Stimulated activated effector memory CD8-positive, alpha-beta T cell treated with anti-CD3 and anti-CD28 coated beads, Interleukin-12 subunit alpha, Interleukin-12 subunit beta, amount 100 ng/mL, for 72 hours (primary cell): ENCODE measurements at regions not wholly inside any gene's neighbourhood (a gene's known extent, or its start where the extent isn't known, plus 50 kb on each side); places are given as distances from the start of the nearest gene placed in this dataset.
A peak's percentile ranks its signal among the peaks of the same experiment; 100 is the strongest.

Experiments used
- ATAC-seq: fragments of 150-1000 bp; cut with Tn5 transposase; 2 replicates; pipeline ENCODE4 v1.10.0; 2021
- DNase-seq, 2 donors: peaks; one replicate each; pipeline ENCODE4 v3.0.0; 2021 to 2022; ENCODE audit warnings: low spot score in 2 of 2
- H3K27ac Mint-ChIP-seq: one replicate; pipeline ENCODE4 v1.8.0; 2022; ENCODE audit warnings: mild to moderate bottlenecking, mixed read lengths
- H3K36me3 Mint-ChIP-seq: one replicate; pipeline ENCODE4 v1.8.0; 2022; ENCODE audit warnings: mild to moderate bottlenecking, mixed read lengths
- H3K4me1 Mint-ChIP-seq: one replicate; pipeline ENCODE4 v1.8.0; 2022; ENCODE audit warnings: mixed read lengths
- H3K4me3 Mint-ChIP-seq: one replicate; pipeline ENCODE4 v1.8.0; 2022; ENCODE audit warnings: mild to moderate bottlenecking, mixed read lengths
- H3K9me3 Mint-ChIP-seq: one replicate; pipeline ENCODE4 v1.8.0; 2022; ENCODE audit warnings: mixed read lengths

GRCh38 chr13:31081316-31081715 lies 80.4 kb downstream of the HSPH1 start:
- DNase-seq (no peak), ATAC-seq (no peak)
- Mint-ChIP-seq H3K36me3 (no peaks in the 10 kb centered on the region), H3K27ac (no peak overlapping the region), H3K4me1 (peaks cover 8% of the 10 kb centered on the region), H3K9me3 (no peaks in the 10 kb centered on the region), H3K4me3 (no peak overlapping the region)

GRCh38 chr13:31074756-31075155 lies 86.9 kb downstream of the HSPH1 start:
- H3K4me3 Mint-ChIP-seq: no peak overlapping the region
- no peaks in the 10 kb centered on the region for H3K9me3 Mint-ChIP-seq
- H3K27ac Mint-ChIP-seq: no peak overlapping the region

GRCh38 chr13:31073859-31074718 lies 87.6 kb downstream of the HSPH1 start:
- DNase-seq (peak in 1 of 2 donors; percentile 64), ATAC-seq (peak; percentile 93)
- peaks cover 13% of the 10 kb centered on the region for H3K4me1 Mint-ChIP-seq
- H3K36me3 Mint-ChIP-seq: no peaks in the 10 kb centered on the region
- no peaks in the 10 kb centered on the region for H3K9me3 Mint-ChIP-seq
- no peak overlapping the region for H3K4me3 Mint-ChIP-seq
- peak overlapping the region; percentile 41 for H3K27ac Mint-ChIP-seq

More at GRCh38 chr13:31074756-31075155, 86.9 kb downstream of the HSPH1 start:
- DNase-seq: no peak
- no peak for ATAC-seq
- H3K36me3 Mint-ChIP-seq: no peaks in the 10 kb centered on the region
- H3K4me1 Mint-ChIP-seq: peaks cover 13% of the 10 kb centered on the region

GRCh38 chr13:31072041-31072440 lies 89.7 kb downstream of the HSPH1 start:
- no peaks in the 10 kb centered on the region for H3K9me3 Mint-ChIP-seq
- no peaks in the 10 kb centered on the region for H3K36me3 Mint-ChIP-seq
- no peak for ATAC-seq
- peaks cover 30% of the 10 kb centered on the region for H3K4me1 Mint-ChIP-seq
- DNase-seq: no peak
- H3K4me3 Mint-ChIP-seq: no peak overlapping the region
- H3K27ac Mint-ChIP-seq: no peak overlapping the region

GRCh38 chr13:31069808-31070534 lies 91.7 kb downstream of the HSPH1 start:
- Mint-ChIP-seq H3K9me3 (no peaks in the 10 kb centered on the region), H3K27ac (no peak overlapping the region), H3K36me3 (no peaks in the 10 kb centered on the region), H3K4me3 (no peak overlapping the region), H3K4me1 (peaks cover 24% of the 10 kb centered on the region)
- no peak for DNase-seq
- no peak for ATAC-seq

- DNase-seq: no peak
- Mint-ChIP-seq H3K27ac (no peak overlapping the region), H3K4me3 (no peak overlapping the region), H3K36me3 (no peaks in the 10 kb centered on the region), H3K9me3 (peaks cover 3% of the 10 kb centered on the region), H3K4me1 (peaks cover 38% of the 10 kb centered on the region)
- ATAC-seq: no peak
Observed at GRCh38 chr13:31068119-31068423, 93.6 kb downstream of the HSPH1 start.

- peak; percentile 80 for ATAC-seq
- H3K27ac Mint-ChIP-seq: peak overlapping the region; percentile 43
Observed at GRCh38 chr13:31067416-31068118, 94.1 kb downstream of the HSPH1 start.

GRCh38 chr13:31064636-31065035 lies 97.1 kb downstream of the HSPH1 start:
- no peak overlapping the region for H3K4me3 Mint-ChIP-seq
- H3K9me3 Mint-ChIP-seq: peaks cover 3% of the 10 kb centered on the region
- DNase-seq (no peak), ATAC-seq (no peak)
- no peaks in the 10 kb centered on the region for H3K36me3 Mint-ChIP-seq
- peaks cover 38% of the 10 kb centered on the region for H3K4me1 Mint-ChIP-seq
- no peak overlapping the region for H3K27ac Mint-ChIP-seq

More at GRCh38 chr13:31067416-31068118, 94.1 kb downstream of the HSPH1 start:
- H3K9me3 Mint-ChIP-seq: peaks cover 3% of the 10 kb centered on the region
- H3K4me3 Mint-ChIP-seq: no peak overlapping the region
- no peaks in the 10 kb centered on the region for H3K36me3 Mint-ChIP-seq
- H3K4me1 Mint-ChIP-seq: peaks cover 38% of the 10 kb centered on the region
- DNase-seq: no peak

GRCh38 chr13:31063772-31064171 lies 97.9 kb downstream of the HSPH1 start:
- H3K4me1 Mint-ChIP-seq: peaks cover 38% of the 10 kb centered on the region
- ATAC-seq: peak; percentile 81
- H3K9me3 Mint-ChIP-seq: peaks cover 3% of the 10 kb centered on the region
- DNase-seq: no peak
- no peaks in the 10 kb centered on the region for H3K36me3 Mint-ChIP-seq
- H3K27ac Mint-ChIP-seq: peak overlapping the region; percentile 41
- H3K4me3 Mint-ChIP-seq: no peak overlapping the region

GRCh38 chr13:31060655-31061054 lies 101.0 kb downstream of the HSPH1 start:
- H3K27ac Mint-ChIP-seq: no peak overlapping the region

GRCh38 chr13:31060220-31060619 lies 101.5 kb downstream of the HSPH1 start:
- DNase-seq: no peak
- H3K9me3 Mint-ChIP-seq: peaks cover 3% of the 10 kb centered on the region
- ATAC-seq: no peak
- H3K27ac Mint-ChIP-seq: no peak overlapping the region
- peaks cover 15% of the 10 kb centered on the region for H3K4me1 Mint-ChIP-seq
- H3K4me3 Mint-ChIP-seq: no peak overlapping the region
- no peaks in the 10 kb centered on the region for H3K36me3 Mint-ChIP-seq

More at GRCh38 chr13:31060655-31061054, 101.0 kb downstream of the HSPH1 start:
- Mint-ChIP-seq H3K9me3 (peaks cover 3% of the 10 kb centered on the region), H3K4me3 (no peak overlapping the region), H3K36me3 (no peaks in the 10 kb centered on the region), H3K4me1 (peaks cover 15% of the 10 kb centered on the region)
- ATAC-seq: no peak
- no peak for DNase-seq

GRCh38 chr13:31057403-31058033 lies 104.2 kb downstream of the HSPH1 start:
- ATAC-seq (no peak), DNase-seq (no peak)
- Mint-ChIP-seq H3K9me3 (no peaks in the 10 kb centered on the region), H3K4me3 (no peak overlapping the region), H3K4me1 (no peaks in the 10 kb centered on the region), H3K36me3 (no peaks in the 10 kb centered on the region), H3K27ac (no peak overlapping the region)

- H3K4me1 Mint-ChIP-seq: peaks cover 2% of the 10 kb centered on the region
- ATAC-seq (peak; percentile 67), DNase-seq (no peak)
- no peak overlapping the region for H3K4me3 Mint-ChIP-seq
- no peaks in the 10 kb centered on the region for H3K36me3 Mint-ChIP-seq
- H3K27ac Mint-ChIP-seq: no peak overlapping the region
- H3K9me3 Mint-ChIP-seq: no peaks in the 10 kb centered on the region
Observed at GRCh38 chr13:31056644-31057271, 104.9 kb downstream of the HSPH1 start.

- Mint-ChIP-seq H3K27ac (no peak overlapping the region), H3K4me1 (peaks cover 11% of the 10 kb centered on the region), H3K4me3 (no peak overlapping the region), H3K36me3 (no peaks in the 10 kb centered on the region), H3K9me3 (no peaks in the 10 kb centered on the region)
- ATAC-seq (no peak), DNase-seq (no peak)
Observed at GRCh38 chr13:31055589-31055988, 106.1 kb downstream of the HSPH1 start.

- no peaks in the 10 kb centered on the region for H3K36me3 Mint-ChIP-seq
- no peak overlapping the region for H3K4me3 Mint-ChIP-seq
- H3K27ac Mint-ChIP-seq: no peak overlapping the region
- no peaks in the 10 kb centered on the region for H3K9me3 Mint-ChIP-seq
- no peak for ATAC-seq
- DNase-seq: no peak
- H3K4me1 Mint-ChIP-seq: peaks cover 15% of the 10 kb centered on the region
Observed at GRCh38 chr13:31054632-31055031, 107.1 kb downstream of the HSPH1 start.
